GM23338 (cell line): ENCODE measurements at regions not wholly inside any gene's neighbourhood (a gene's known extent, or its start where the extent isn't known, plus 50 kb on each side); places are given as distances from the start of the nearest gene placed in this dataset.

Source experiments
- ATAC-seq: fragments of 200-7000 bp; cut with Tn5 transposase; 3 replicates; pipeline ENCODE4 v1.9.1; 2020
- DNase-seq: peaks from one replicate; pipeline ENCODE4 v3.0.0-alpha.2; 2015; ENCODE audit warnings: low spot score
- H2AFZ ChIP-seq: fragments of 200-600 bp; sonication (generic); 2 replicates; pipeline ENCODE4 v1.8.0; 2016; ENCODE audit warnings: antibody characterized with exemption, mild to moderate bottlenecking, moderate library complexity
- H3F3A ChIP-seq: fragments of 200-600 bp; sonication (generic); replicated peaks from 2 replicates; pipeline ENCODE4 v1.8.0; 2017; ENCODE audit warnings: antibody characterized with exemption, mixed run types, low read depth
- H3K27ac ChIP-seq: fragments of 200-600 bp; sonication (generic); 2 replicates; pipeline ENCODE4 v1.6.1; 2016; ENCODE audit warnings: low read depth
- H3K27me3 ChIP-seq: fragments of 200-600 bp; sonication (generic); 2 replicates; pipeline ENCODE4 v1.8.0; 2016; ENCODE audit warnings: mild to moderate bottlenecking, mixed run types, moderate library complexity; ENCODE audit not compliant: insufficient read depth
- H3K36me3 ChIP-seq: fragments of 200-600 bp; sonication (generic); 2 replicates; pipeline ENCODE4 v1.8.0; 2016; ENCODE audit warnings: mild to moderate bottlenecking; ENCODE audit not compliant: insufficient read depth
- H3K4me1 ChIP-seq: fragments of 200-600 bp; sonication (generic); 2 replicates; pipeline ENCODE4 v1.8.0; 2016; ENCODE audit warnings: mild to moderate bottlenecking, moderate library complexity; ENCODE audit not compliant: insufficient read depth
- H3K4me2 ChIP-seq: fragments of 200-600 bp; sonication (generic); 2 replicates; pipeline ENCODE4 v1.7.1; 2017; ENCODE audit warnings: mixed run types
- H3K4me3 ChIP-seq: fragments of 200-600 bp; sonication (generic); 2 replicates; pipeline ENCODE4 v1.6.1; 2016; ENCODE audit warnings: mixed run types
- H3K79me2 ChIP-seq: fragments of 200-600 bp; sonication (generic); replicated peaks from 2 replicates; pipeline ENCODE4 v1.8.0; 2017; ENCODE audit warnings: mild to moderate bottlenecking; ENCODE audit not compliant: insufficient read depth
- H3K9me2 ChIP-seq: fragments of 200-600 bp; sonication (generic); 2 replicates; pipeline ENCODE4 v1.8.0; 2017; ENCODE audit not compliant: insufficient read depth
- H4K20me1 ChIP-seq: fragments of 200-600 bp; sonication (generic); replicated peaks from 2 replicates; pipeline ENCODE4 v1.8.0; 2017; ENCODE audit warnings: mild to moderate bottlenecking; ENCODE audit not compliant: insufficient read depth
- H3K27ac Mint-ChIP-seq: 2 replicates; pipeline ENCODE4 v1.8.0; 2020; ENCODE audit warnings: inconsistent platforms, mild to moderate bottlenecking, moderate library complexity, mixed read lengths
- H3K27me3 Mint-ChIP-seq: 3 replicates; pipeline ENCODE4 v1.8.0; 2022; ENCODE audit warnings: low read depth, mild to moderate bottlenecking, moderate library complexity, mixed read lengths, inconsistent platforms; ENCODE audit not compliant: insufficient read depth, poor library complexity
- H3K36me3 Mint-ChIP-seq: 3 replicates; pipeline ENCODE4 v1.8.0; 2021; ENCODE audit warnings: low read depth, mild to moderate bottlenecking, inconsistent platforms, moderate library complexity, mixed read lengths
- H3K4me1 Mint-ChIP-seq: 3 replicates; pipeline ENCODE4 v1.8.0; 2020; ENCODE audit warnings: mild to moderate bottlenecking, inconsistent platforms, mixed read lengths
- H3K4me3 Mint-ChIP-seq: 3 replicates; pipeline ENCODE4 v1.8.0; 2021; ENCODE audit warnings: moderate library complexity, mild to moderate bottlenecking, inconsistent platforms, mixed read lengths
- H3K9me3 Mint-ChIP-seq: 3 replicates; pipeline ENCODE4 v1.8.0; 2020; ENCODE audit warnings: moderate library complexity, mild to moderate bottlenecking, inconsistent platforms, mixed read lengths
- ETS1 ChIP-seq: IDR thresholded peaks from 2 replicates; pipeline ENCODE4 v1.6.1; 2016; ENCODE audit warnings: antibody characterized with exemption
- EZH2 ChIP-seq: fragments of 200-600 bp; sonication (generic); IDR thresholded peaks from one replicate; pipeline ENCODE4 v1.8.0; 2017; ENCODE audit warnings: antibody characterized with exemption, mild to moderate bottlenecking, low read depth; ENCODE audit not compliant: unreplicated experiment
- EZH2phosphoT487 ChIP-seq: fragments of 200-600 bp; sonication (generic); IDR thresholded peaks from one replicate; pipeline ENCODE4 v1.8.1; 2018; ENCODE audit warnings: antibody characterized with exemption; ENCODE audit not compliant: unreplicated experiment
- JUNB ChIP-seq: IDR thresholded peaks from one replicate; pipeline ENCODE4 v1.6.1; 2016; ENCODE audit warnings: antibody characterized with exemption; ENCODE audit not compliant: unreplicated experiment
- POLR2AphosphoS5 ChIP-seq: IDR thresholded peaks from 2 replicates; pipeline ENCODE4 v1.6.1; 2016; ENCODE audit warnings: antibody characterized with exemption, low read depth
- REST ChIP-seq: IDR thresholded peaks from one replicate; pipeline ENCODE4 v1.6.1; 2018; ENCODE audit warnings: antibody characterized with exemption; ENCODE audit not compliant: unreplicated experiment
- STAT1 ChIP-seq: IDR thresholded peaks from one replicate; pipeline ENCODE4 v1.6.1; 2016; ENCODE audit warnings: antibody characterized with exemption; ENCODE audit not compliant: unreplicated experiment
- ZNF114 ChIP-seq: fragments of 250-450 bp; sonication (Bioruptor Pico); IDR thresholded peaks from 2 replicates; pipeline ENCODE4 v1.5.0; 2020; ENCODE audit warnings: mild to moderate bottlenecking, moderate library complexity
- ZNF462 ChIP-seq: fragments of 250-450 bp; sonication (Bioruptor Pico); IDR thresholded peaks from 2 replicates; pipeline ENCODE4 v1.5.0; 2020; ENCODE audit warnings: mild to moderate bottlenecking, moderate library complexity

- no peak for TF ChIP-seq REST
- TF ChIP-seq EZH2 = no peak
- TF ChIP-seq ZNF114 = no peak
- TF ChIP-seq POLR2AphosphoS5 = no peak
These were observed 1280.8 kb downstream of the PCDH7 start (continued) for GRCh38 chr4:32000846-32001488.

GRCh38 chr4:32002037-32002747 is 1282.0 kb downstream of the PCDH7 start:
- no peak overlapping the region for H3K4me3 ChIP-seq
- no peaks in the 10 kb centered on the region for H3K27me3 ChIP-seq
- H3K36me3 Mint-ChIP-seq = no peaks in the 10 kb centered on the region
- H3K9me2 ChIP-seq = no peaks in the 10 kb centered on the region
- no peaks in the 10 kb centered on the region for H3K79me2 ChIP-seq
- H3K4me1 ChIP-seq = peaks cover 18% of the 10 kb centered on the region; the same call in 1 of the 2 replicates
- peaks cover 21% of the 10 kb centered on the region; the same call in 2 of the 3 replicates for H3K4me1 Mint-ChIP-seq
- H4K20me1 ChIP-seq = no peaks in the 10 kb centered on the region
- peak overlapping the region; percentile 84 for H3K27ac Mint-ChIP-seq
- H3K27ac ChIP-seq = no peak overlapping the region
- no peaks in the 10 kb centered on the region for H3F3A ChIP-seq
- H2AFZ ChIP-seq = peak overlapping the region; percentile 66; the same call in 1 of the 2 replicates
- H3K4me3 Mint-ChIP-seq = no peak overlapping the region
- H3K9me3 Mint-ChIP-seq = no peaks in the 10 kb centered on the region
- no peak overlapping the region for H3K4me2 ChIP-seq
- no peak for ATAC-seq
- no peaks in the 10 kb centered on the region for H3K27me3 Mint-ChIP-seq
- DNase-seq = peak; percentile 28
- no peaks in the 10 kb centered on the region for H3K36me3 ChIP-seq
- TF ChIP-seq STAT1 (no peak), ZNF462 (CRISPR knock-in tag) (no peak), REST (no peak), ZNF114 (no peak), EZH2phosphoT487 (no peak), ETS1 (no peak), JUNB (no peak)
